Kidney (tissue), 13 donors: ENCODE measurements at regions not wholly inside any gene's neighbourhood (a gene's known extent, or its start where the extent isn't known, plus 50 kb on each side); places are given as distances from the start of the nearest gene placed in this dataset.

Source experiments
- DNase-seq, 5 donors: peaks; one replicate each; pipeline ENCODE4 v3.0.0-alpha.2; 2013 to 2020
- FAIRE-seq: peaks from 2 replicates; lab custom pipeline; 2012; peaks lifted over from hg19 to GRCh38; lab: Jason Lieb, UNC
- H3K27ac ChIP-seq, 2 donors: one replicate each; pipeline ENCODE4 v1.7.0; 2013; ENCODE audit warnings: low read depth in 2 of 2, low read length in 2 of 2, inconsistent platforms in 1 of 2
- H3K27me3 ChIP-seq: one replicate; pipeline ENCODE4 v1.7.1; 2013; ENCODE audit warnings: low read length, inconsistent platforms; ENCODE audit not compliant: control insufficient read depth, insufficient read depth
- H3K36me3 ChIP-seq, 3 donors: one replicate each; pipeline versions ENCODE4 v1.7.0 to v1.7.1; 2013; ENCODE audit warnings: low read length in 3 of 3, control low read depth in 1 of 3, inconsistent platforms in 1 of 3; ENCODE audit not compliant: insufficient read depth in 3 of 3, control insufficient read depth in 2 of 3
- H3K4me1 ChIP-seq, 3 donors: one replicate each; pipeline versions ENCODE4 v1.7.0 to v1.7.1; 2013; ENCODE audit warnings: low read length in 3 of 3, inconsistent platforms in 1 of 3, low read depth in 1 of 3; ENCODE audit not compliant: control insufficient read depth in 2 of 3, insufficient read depth in 2 of 3
- H3K4me3 ChIP-seq, 3 donors: one replicate each; pipeline versions ENCODE4 v1.7.0 to v1.8.1; 2013; ENCODE audit warnings: low read length in 3 of 3, control low read depth in 1 of 3, inconsistent platforms in 1 of 3
- H3K9ac ChIP-seq, 3 donors: one replicate each; pipeline versions ENCODE4 v1.7.0 to v1.7.1; 2013; ENCODE audit warnings: low read length in 3 of 3, control low read depth in 1 of 3, inconsistent platforms in 1 of 3
- H3K9me3 ChIP-seq, 3 donors: one replicate each; pipeline versions ENCODE4 v1.7.0 to v1.7.1; 2013; ENCODE audit warnings: low read length in 3 of 3, control low read depth in 1 of 3, inconsistent platforms in 1 of 3; ENCODE audit not compliant: control insufficient read depth in 2 of 3, insufficient read depth in 1 of 3
- CTCF ChIP-seq: IDR thresholded peaks from 3 replicates; pipeline ENCODE4 v1.5.1; 2012; ENCODE audit warnings: mild to moderate bottlenecking, moderate library complexity, borderline replicate concordance; ENCODE audit not compliant: insufficient read depth; ENCODE audit errors: extremely low read depth
- intact Hi-C: fragments of 100-400 bp; cut with DNase I; formaldehyde crosslinking; loops from one replicate; pipeline ENCODE4 v1.11.1; 2022
- donor health status: control.
- donor health status: control.
- donor health status: control.
- donor health status: control.
- donor health status: control.
- donor health status: DM: yes; HTN: yes; CAD: no.
- donor health status: Normal renal cell carcinoma (clear cell type).

DNA sequence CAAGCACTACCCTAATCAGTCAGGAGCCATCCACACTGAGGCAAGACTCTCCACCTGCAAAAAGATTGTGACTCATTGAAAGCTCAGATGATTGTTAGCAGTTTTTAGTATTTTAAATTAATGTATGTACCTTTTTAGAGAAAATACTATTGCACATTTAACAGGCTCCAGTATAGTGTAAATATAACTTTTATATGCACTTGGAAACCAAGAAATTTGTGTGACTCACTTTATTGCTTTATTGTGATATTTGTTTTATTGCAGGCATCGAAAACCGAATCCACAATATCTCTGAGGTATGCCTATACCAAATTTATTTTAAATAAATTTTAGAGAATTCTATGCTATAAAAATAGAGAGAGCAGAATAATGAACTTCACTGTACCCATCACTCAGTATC lies 122.0 kb downstream of the TEX36 start:
- H3K27me3 ChIP-seq, result no peaks in the 10 kb centered on the region
- H3K9me3 ChIP-seq, result no peaks in the 10 kb centered on the region
- DNase-seq, result no peak
- intact Hi-C loops, result no loop called here
- H3K36me3 ChIP-seq, result no peaks in the 10 kb centered on the region
- no peak for FAIRE-seq
- no peak for TF ChIP-seq CTCF
- H3K4me3 ChIP-seq, result no peak overlapping the region
- H3K9ac ChIP-seq, result no peak overlapping the region
- H3K4me1 ChIP-seq, result no peaks in the 10 kb centered on the region
- no peak overlapping the region for H3K27ac ChIP-seq

GRCh38 chr10:125559210-125559609 lies 123.8 kb downstream of the TEX36 start:
- TF ChIP-seq CTCF, result no peak
- Histone ChIP-seq H3K9ac (no peak overlapping the region), H3K27me3 (no peaks in the 10 kb centered on the region), H3K27ac (no peak overlapping the region), H3K4me3 (no peak overlapping the region), H3K9me3 (no peaks in the 10 kb centered on the region), H3K36me3 (no peaks in the 10 kb centered on the region), H3K4me1 (no peaks in the 10 kb centered on the region)
- FAIRE-seq (no peak), DNase-seq (no peak)
- intact Hi-C loops, result no loop called here

DNA sequence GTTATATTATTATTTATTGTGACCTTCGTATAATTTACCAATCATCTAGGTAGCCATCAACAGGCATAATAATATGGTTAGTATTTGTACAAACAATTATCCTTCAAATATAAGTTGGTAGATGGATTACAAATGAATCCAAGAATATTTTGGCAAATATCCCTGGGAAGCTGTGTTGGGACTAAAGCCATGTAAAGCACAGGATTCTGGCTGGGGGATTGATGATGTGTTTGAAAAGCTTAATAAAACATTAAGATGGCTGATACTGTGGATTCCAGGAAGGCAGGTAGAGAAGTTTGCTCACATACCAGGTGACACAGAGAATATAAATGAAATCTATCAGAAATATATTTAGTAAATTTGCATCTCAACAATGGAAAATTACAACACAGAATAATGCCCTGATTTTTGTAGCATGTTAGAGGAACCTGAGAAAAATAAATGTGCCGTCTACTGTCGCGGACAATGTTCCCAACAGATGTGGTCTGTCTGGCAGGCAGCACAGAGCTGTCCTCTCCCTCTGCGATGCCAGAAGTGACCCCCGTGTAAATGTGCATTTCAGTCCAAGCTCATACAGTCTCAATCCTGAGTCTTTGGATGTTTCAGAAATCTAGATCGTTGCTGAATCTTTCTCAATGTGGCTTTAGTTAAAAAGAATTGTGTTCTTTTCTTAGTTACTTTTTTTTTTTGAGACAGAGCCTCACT lies 125.0 kb downstream of the TEX36 start:
- Histone ChIP-seq H3K9me3 (no peaks in the 10 kb centered on the region), H3K27me3 (no peaks in the 10 kb centered on the region), H3K4me3 (no peak overlapping the region), H3K4me1 (no peaks in the 10 kb centered on the region), H3K27ac (no peak overlapping the region), H3K9ac (no peak overlapping the region), H3K36me3 (no peaks in the 10 kb centered on the region)
- no peak for FAIRE-seq
- no peak for DNase-seq
- intact Hi-C loops, result no loop called here
- no peak for TF ChIP-seq CTCF

GRCh38 chr10:125557311-125557710 lies 125.7 kb downstream of the TEX36 start:
- Histone ChIP-seq H3K4me1 (no peaks in the 10 kb centered on the region), H3K36me3 (no peaks in the 10 kb centered on the region), H3K27ac (no peak overlapping the region), H3K4me3 (no peak overlapping the region), H3K9me3 (peaks cover 0 to 4% (median 0%) of the 10 kb centered on the region in 3 donors), H3K9ac (no peak overlapping the region), H3K27me3 (no peaks in the 10 kb centered on the region)
- TF ChIP-seq CTCF, result no peak
- peak in 1 of 5 donors; percentile 32 for DNase-seq
- intact Hi-C loops, result no loop called here
- no peak for FAIRE-seq
